ENCODE measurements at regions not wholly inside any gene's neighbourhood (a gene's known extent, or its start where the extent isn't known, plus 50 kb on each side); places are given as distances from the start of the nearest gene placed in this dataset.

DNA sequence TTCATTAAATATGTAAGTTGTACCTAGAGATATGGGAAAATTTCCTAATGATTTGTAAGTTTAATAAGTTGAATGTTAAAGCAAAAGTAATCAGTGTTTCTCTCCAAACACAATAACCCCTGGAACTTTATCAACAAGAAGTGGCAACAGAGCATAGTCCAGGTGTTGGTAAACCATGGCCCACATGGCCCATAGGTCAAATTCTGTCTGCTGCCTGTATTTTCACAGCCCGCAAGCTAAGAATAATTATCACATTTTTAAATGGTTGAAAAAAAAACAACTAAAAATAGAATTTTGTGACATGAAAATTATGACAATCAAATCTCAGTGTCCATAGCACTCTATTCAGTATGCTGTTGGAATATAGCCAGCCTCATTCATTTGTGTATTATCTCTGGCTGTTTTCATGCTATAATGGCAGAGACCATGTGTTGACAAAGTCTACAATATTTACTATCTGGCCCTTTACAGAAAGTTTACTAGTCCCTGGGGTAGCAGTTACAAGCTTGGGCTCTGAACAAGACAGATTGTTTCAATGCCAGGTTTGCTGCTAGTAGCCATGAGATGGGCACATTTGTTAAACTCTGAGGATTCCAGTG is 395.8 kb downstream of the GASK1B start:
- DNase-seq (ENCODE audit: low read depth) = no peak
- TF ChIP-seq, protein P1, sequence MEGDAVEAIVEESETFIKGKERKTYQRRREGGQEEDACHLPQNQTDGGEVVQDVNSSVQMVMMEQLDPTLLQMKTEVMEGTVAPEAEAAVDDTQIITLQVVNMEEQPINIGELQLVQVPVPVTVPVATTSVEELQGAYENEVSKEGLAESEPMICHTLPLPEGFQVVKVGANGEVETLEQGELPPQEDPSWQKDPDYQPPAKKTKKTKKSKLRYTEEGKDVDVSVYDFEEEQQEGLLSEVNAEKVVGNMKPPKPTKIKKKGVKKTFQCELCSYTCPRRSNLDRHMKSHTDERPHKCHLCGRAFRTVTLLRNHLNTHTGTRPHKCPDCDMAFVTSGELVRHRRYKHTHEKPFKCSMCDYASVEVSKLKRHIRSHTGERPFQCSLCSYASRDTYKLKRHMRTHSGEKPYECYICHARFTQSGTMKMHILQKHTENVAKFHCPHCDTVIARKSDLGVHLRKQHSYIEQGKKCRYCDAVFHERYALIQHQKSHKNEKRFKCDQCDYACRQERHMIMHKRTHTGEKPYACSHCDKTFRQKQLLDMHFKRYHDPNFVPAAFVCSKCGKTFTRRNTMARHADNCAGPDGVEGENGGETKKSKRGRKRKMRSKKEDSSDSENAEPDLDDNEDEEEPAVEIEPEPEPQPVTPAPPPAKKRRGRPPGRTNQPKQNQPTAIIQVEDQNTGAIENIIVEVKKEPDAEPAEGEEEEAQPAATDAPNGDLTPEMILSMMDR (IDR thresholded peaks at IDR 0.05; ENCODE audit: low read length, missing control alignments) = no peak
- no peak overlapping the region for H3K4me3 ChIP-seq (replicated peaks; ENCODE audit: low read depth, low read length)

DNA sequence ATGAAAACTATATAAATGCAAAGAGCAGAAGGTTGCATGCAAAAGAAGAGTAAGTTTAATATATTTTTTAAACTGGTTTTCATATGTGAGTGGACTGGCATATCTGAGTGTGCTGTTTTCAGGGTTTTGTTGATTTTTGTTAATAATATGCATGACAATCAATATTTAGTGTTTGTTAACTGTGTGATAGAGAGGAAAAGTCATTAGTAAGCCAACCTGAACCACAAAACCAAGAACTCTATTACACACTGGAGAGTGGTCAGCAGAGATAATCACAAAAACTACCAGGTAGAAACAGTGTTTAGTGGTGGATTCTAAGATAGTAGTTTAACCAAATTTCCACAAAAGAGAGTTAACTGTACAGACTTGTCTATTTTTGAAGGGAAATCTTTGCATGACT is 396.9 kb downstream of the GASK1B start:
- H3K4me3 ChIP-seq (replicated peaks; ENCODE audit: low read depth, low read length) = no peak overlapping the region
- TF ChIP-seq, protein P1 (IDR thresholded peaks at IDR 0.05; ENCODE audit: low read length, missing control alignments) = no peak
- DNase-seq (ENCODE audit: low read depth) = no peak

- no peak overlapping the region for H3K4me3 ChIP-seq (replicated peaks; ENCODE audit: low read depth, low read length)
- no peak for DNase-seq (ENCODE audit: low read depth)
- TF ChIP-seq, protein P1 (IDR thresholded peaks at IDR 0.05; ENCODE audit: low read length, missing control alignments) = no peak
These were observed 399.9 kb downstream of the GASK1B start for GRCh38 chr4:157772907-157773306.

- no peak for DNase-seq (ENCODE audit: low read depth)
- TF ChIP-seq, protein P1 (IDR thresholded peaks at IDR 0.05; ENCODE audit: low read length, missing control alignments) = no peak
- H3K4me3 ChIP-seq (replicated peaks; ENCODE audit: low read depth, low read length) = no peak overlapping the region
These were observed 404.4 kb downstream of the GASK1B start for GRCh38 chr4:157768419-157768818.

GRCh38 chr4:157763490-157763889 is 409.3 kb downstream of the GASK1B start:
- no peak overlapping the region for H3K4me3 ChIP-seq (replicated peaks; ENCODE audit: low read depth, low read length)
- TF ChIP-seq, protein P1 (IDR thresholded peaks at IDR 0.05; ENCODE audit: low read length, missing control alignments) = no peak

DNA sequence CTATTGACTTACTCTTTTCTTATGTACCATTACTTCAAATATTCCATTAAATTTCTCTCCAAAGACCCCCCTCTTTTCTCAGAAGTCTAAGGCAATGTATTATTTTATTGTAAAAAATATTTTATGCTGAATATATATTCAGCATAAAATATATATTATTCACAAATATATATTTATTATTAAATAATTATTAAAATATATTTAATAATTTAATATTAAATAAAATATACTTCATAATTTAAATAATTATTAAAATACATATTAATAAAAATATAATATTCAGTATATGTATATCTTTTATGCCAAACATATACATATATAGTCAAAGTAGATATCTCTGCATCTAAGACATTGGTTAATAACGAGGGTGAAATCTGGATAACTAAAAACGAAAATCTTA is 418.4 kb downstream of the GASK1B start:
- no peak for DNase-seq (ENCODE audit: low read depth)
- TF ChIP-seq, protein P1 (IDR thresholded peaks at IDR 0.05; ENCODE audit: low read length, missing control alignments) = no peak
- no peak overlapping the region for H3K4me3 ChIP-seq (replicated peaks; ENCODE audit: low read depth, low read length)

More at GRCh38 chr4:157763490-157763889, 409.3 kb downstream of the GASK1B start:
- no peak for DNase-seq (ENCODE audit: low read depth)

DNA sequence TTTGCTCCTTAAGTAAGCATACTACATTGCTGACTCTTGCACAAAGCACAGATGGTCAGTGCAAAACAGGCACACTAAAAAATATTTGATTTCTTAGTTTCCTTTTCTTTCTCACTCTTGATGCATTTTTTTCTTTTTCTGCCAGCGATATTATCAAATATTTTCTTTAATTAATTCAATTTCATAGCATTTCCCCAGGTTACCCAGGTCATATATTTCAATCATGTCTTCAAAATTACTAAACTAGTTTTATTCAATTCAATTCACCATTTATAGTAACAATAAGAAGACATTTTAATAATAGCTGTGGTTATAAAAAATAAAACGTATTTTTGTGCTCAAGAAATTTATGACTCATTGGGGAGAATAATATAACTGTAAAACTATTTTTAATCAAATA is 421.2 kb downstream of the GASK1B start:
- H3K4me3 ChIP-seq (replicated peaks; ENCODE audit: low read depth, low read length) = no peak overlapping the region
- TF ChIP-seq, protein P1 (IDR thresholded peaks at IDR 0.05; ENCODE audit: low read length, missing control alignments) = no peak
- no peak for DNase-seq (ENCODE audit: low read depth)

Data from fibroblast of pulmonary artery (primary cell).